Omental fat pad (tissue), 3 donors: ENCODE measurements at regions not wholly inside any gene's neighbourhood (a gene's known extent, or its start where the extent isn't known, plus 50 kb on each side); places are given as distances from the start of the nearest gene placed in this dataset.
"Not testable (repeated sequence)": the region's sequence is repeated elsewhere in the genome, so short reads cannot be mapped to it uniquely, and the experiment has no call there.

Experiments
- ATAC-seq: fragments of 150-250 bp; one replicate; pipeline ENCODE4 v1.9.1; 2016; ENCODE audit warnings: mild to moderate bottlenecking, moderate library complexity; ENCODE audit not compliant: low FRiP score
- DNase-seq: peaks from one replicate; pipeline ENCODE4 v3.0.0-alpha.2; 2019; ENCODE audit warnings: low spot score
- CTCF ChIP-seq, 3 donors: fragments of 450-650 bp; IDR thresholded peaks; one replicate each; pipeline ENCODE4 v1.5.1; 2016 to 2017; ENCODE audit warnings: antibody characterized with exemption in 3 of 3, mild to moderate bottlenecking in 3 of 3, moderate library complexity in 2 of 3

- DNase-seq (no peak), ATAC-seq (no peak)
- TF ChIP-seq CTCF (IDR thresholded peaks at IDR 0.05), result no peak
These were observed 164.0 kb downstream of the TMEM47 start for GRCh38 chrX:34493086-34493485.

- TF ChIP-seq CTCF (IDR thresholded peaks at IDR 0.05), result no peak
- ATAC-seq (no peak), DNase-seq (no peak)
These were observed 166.0 kb downstream of the TMEM47 start for GRCh38 chrX:34491126-34491525.

DNA sequence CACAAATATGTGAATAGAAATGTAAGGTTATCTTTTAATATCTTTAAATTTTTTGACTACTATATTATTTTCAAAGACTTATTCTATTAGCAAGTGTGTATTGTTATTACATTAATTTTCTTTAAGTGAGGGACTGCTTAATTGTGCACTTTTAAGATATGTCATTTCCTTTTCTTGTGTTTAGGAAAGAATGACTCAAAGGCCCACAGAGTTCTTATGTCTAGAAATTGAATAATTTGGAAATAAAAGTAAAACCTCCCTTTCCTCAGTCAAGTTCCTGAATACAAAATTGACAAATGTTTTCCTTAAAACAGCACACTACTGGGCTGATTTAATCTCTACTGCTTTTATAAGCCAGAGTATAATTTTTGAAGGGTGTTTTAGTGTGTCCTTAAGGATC is 169.7 kb downstream of the TMEM47 start:
- TF ChIP-seq CTCF (IDR thresholded peaks at IDR 0.05), result no peak
- no peak for DNase-seq
- no peak for ATAC-seq

DNA sequence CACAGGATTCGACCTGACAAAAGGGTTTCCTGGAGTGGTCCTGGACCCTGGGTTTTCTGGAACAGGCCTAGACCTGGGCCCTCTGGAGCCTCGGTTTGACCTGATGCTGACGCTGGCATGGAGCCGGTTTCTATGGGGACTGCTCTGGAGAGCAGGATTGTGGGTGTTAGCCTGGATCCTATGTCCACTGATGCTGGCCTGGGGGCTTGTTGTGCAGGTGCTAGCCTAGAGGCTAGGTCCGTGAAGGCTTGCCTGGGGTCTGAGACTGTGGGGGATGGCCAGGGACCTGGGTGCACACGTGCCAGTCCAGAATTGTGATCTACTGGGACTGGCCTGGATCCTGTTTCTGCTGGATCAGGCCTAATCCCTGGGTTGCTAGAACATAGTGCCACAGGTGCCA is 173.1 kb downstream of the TMEM47 start:
- DNase-seq (no peak), ATAC-seq (no peak)

GRCh38 chrX:34470507-34470906 is 186.6 kb downstream of the TMEM47 start:
- ATAC-seq, result no peak
- no peak for TF ChIP-seq CTCF (IDR thresholded peaks at IDR 0.05)
- DNase-seq, result no peak

More for the DNA sequence above, 173.1 kb downstream of the TMEM47 start:
- no peak for TF ChIP-seq CTCF (IDR thresholded peaks at IDR 0.05)

DNA sequence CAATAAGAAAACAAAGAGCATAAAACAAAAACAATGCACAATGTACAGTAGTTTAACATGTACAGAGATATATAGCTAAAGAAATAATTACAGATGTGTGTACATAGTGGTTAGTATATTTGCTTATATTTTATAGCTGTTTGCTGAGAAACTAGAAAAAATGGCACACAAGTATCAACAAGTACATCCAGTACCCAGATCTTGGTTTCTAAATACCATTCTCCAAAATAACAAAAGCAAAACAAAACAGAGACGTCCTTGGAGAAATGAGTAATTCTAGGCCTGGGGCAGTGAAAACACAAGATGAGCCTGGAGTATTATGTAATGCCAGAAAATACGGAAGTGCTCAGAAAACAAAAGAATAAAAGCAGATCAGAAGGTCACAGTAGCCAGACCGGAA is 189.6 kb downstream of the TMEM47 start:
- TF ChIP-seq CTCF (IDR thresholded peaks at IDR 0.05), result no peak
- DNase-seq (no peak), ATAC-seq (no peak)

DNA sequence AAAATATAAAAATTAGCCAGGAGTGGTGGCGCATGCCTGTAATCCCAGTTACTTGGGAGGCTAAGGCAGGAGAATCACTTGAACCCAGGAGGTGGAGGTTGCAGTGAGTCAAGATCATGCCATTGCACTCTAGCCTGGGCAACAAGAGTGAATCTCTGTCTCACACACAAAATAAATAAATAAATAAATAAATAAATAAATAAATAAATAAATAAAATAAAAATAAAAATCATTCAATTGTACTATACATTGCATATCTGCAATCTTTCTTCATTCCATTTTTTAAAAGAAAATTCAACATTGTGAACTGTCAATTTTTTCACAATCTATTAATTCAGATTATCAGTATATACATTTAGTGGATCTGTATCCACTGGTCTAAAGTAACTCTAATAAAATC is 193.9 kb downstream of the TMEM47 start:
- ATAC-seq, DNase-seq: not testable (repeated sequence)

GRCh38 chrX:34457850-34458249 is 199.2 kb downstream of the TMEM47 start:
- not testable (repeated sequence) for DNase-seq, ATAC-seq
